Small intestine (tissue), 7 donors: ENCODE measurements at regions not wholly inside any gene's neighbourhood (a gene's known extent, or its start where the extent isn't known, plus 50 kb on each side); places are given as distances from the start of the nearest gene placed in this dataset.

Experiments used
- DNase-seq, 2 donors: peaks; one replicate each; pipeline versions ENCODE4 v3.0.0 to v3.0.0-alpha.2; 2013
- FAIRE-seq: peaks from 2 replicates; lab custom pipeline; 2012; peaks lifted over from hg19 to GRCh38; lab: Jason Lieb, UNC
- H3K27ac ChIP-seq, 3 donors: one replicate each; pipeline ENCODE4 v1.5.1; 2013; ENCODE audit warnings: low read length in 2 of 3, mild to moderate bottlenecking in 2 of 3, control low read depth in 1 of 3, inconsistent platforms in 1 of 3, low read depth in 1 of 3, moderate library complexity in 1 of 3
- H3K27me3 ChIP-seq, 3 donors: one replicate each; pipeline ENCODE4 v1.6.1; 2013; ENCODE audit warnings: low read length in 3 of 3, inconsistent platforms in 1 of 3; ENCODE audit not compliant: control insufficient read depth in 3 of 3, insufficient read depth in 3 of 3
- H3K36me3 ChIP-seq, 3 donors: one replicate each; pipeline ENCODE4 v1.6.1; 2013; ENCODE audit warnings: low read length in 3 of 3, inconsistent platforms in 1 of 3, low read depth in 1 of 3, mild to moderate bottlenecking in 1 of 3, moderate library complexity in 1 of 3; ENCODE audit not compliant: control insufficient read depth in 3 of 3, insufficient read depth in 2 of 3
- H3K4me1 ChIP-seq, 3 donors: one replicate each; pipeline ENCODE4 v1.6.1; 2013; ENCODE audit warnings: low read length in 2 of 3, inconsistent platforms in 1 of 3, low read depth in 1 of 3, mild to moderate bottlenecking in 1 of 3, moderate library complexity in 1 of 3; ENCODE audit not compliant: control insufficient read depth in 3 of 3, insufficient read depth in 2 of 3
- H3K4me3 ChIP-seq, 3 donors: one replicate each; pipeline ENCODE4 v1.5.1; 2013; ENCODE audit warnings: low read length in 3 of 3, control low read depth in 1 of 3, inconsistent platforms in 1 of 3, low read depth in 1 of 3, mild to moderate bottlenecking in 1 of 3, moderate library complexity in 1 of 3
- H3K9me3 ChIP-seq, 2 donors: one replicate each; pipeline ENCODE4 v1.6.1; 2013; ENCODE audit warnings: low read depth in 1 of 2, low read length in 1 of 2; ENCODE audit not compliant: control insufficient read depth in 2 of 2, insufficient read depth in 1 of 2
- WGBS, 3 donors: extraction: QIAGEN DNeasy Blood & Tissue Kit; methylation state at CpG; one replicate each; pipeline ENCODE4 v1.1.7; 2013; 5-methylcytosine and 5-hydroxymethylcytosine counted together
- donor health status: healthy with polysubstance abuse.
- donor health status: control.
- donor health status: control.
- donor health status: Bipolar disorder and iron deficiency.
- donor health status: healthy.

- no peaks in the 10 kb centered on the region for H3K36me3 ChIP-seq
- DNase-seq (no peak), FAIRE-seq (no peak)
- 88 to 93% (median 88%) methylated on average over 8 of the region's 8 CpGs for WGBS, 3 donors
- H3K4me3 ChIP-seq, result no peak overlapping the region
- peaks cover 0 to 2% (median 0%) of the 10 kb centered on the region in 3 donors for H3K27me3 ChIP-seq
- H3K9me3 ChIP-seq, result no peaks in the 10 kb centered on the region
- no peak overlapping the region for H3K27ac ChIP-seq
- H3K4me1 ChIP-seq, result no peaks in the 10 kb centered on the region
Observed at GRCh38 chr3:44070841-44071546, 170.7 kb upstream of the TOPAZ1 start.

GRCh38 chr3:44072601-44073540 lies 168.8 kb upstream of the TOPAZ1 start:
- FAIRE-seq (no peak), DNase-seq (no peak)
- Histone ChIP-seq H3K36me3 (no peaks in the 10 kb centered on the region), H3K27me3 (peaks cover 0 to 2% (median 0%) of the 10 kb centered on the region in 3 donors), H3K9me3 (no peaks in the 10 kb centered on the region), H3K27ac (no peak overlapping the region), H3K4me1 (no peaks in the 10 kb centered on the region), H3K4me3 (no peak overlapping the region)
- 85 to 88% (median 86%) methylated on average over 11 of the region's 11 CpGs for WGBS, 3 donors

GRCh38 chr3:44074181-44074580 lies 167.5 kb upstream of the TOPAZ1 start:
- H3K27me3 ChIP-seq, result peaks cover 0 to 4% (median 0%) of the 10 kb centered on the region in 3 donors
- 39 to 69% (median 53%) methylated on average over 3 of the region's 3 CpGs for WGBS, 3 donors
- FAIRE-seq, result no peak
- no peak for DNase-seq
- H3K36me3 ChIP-seq, result no peaks in the 10 kb centered on the region
- no peak overlapping the region for H3K4me3 ChIP-seq
- H3K27ac ChIP-seq, result no peak overlapping the region
- H3K9me3 ChIP-seq, result no peaks in the 10 kb centered on the region
- no peaks in the 10 kb centered on the region for H3K4me1 ChIP-seq

- no peaks in the 10 kb centered on the region for H3K4me1 ChIP-seq
- DNase-seq (no peak), FAIRE-seq (no peak)
- no peaks in the 10 kb centered on the region for H3K36me3 ChIP-seq
- H3K9me3 ChIP-seq, result no peaks in the 10 kb centered on the region
- peaks cover 0 to 9% (median 0%) of the 10 kb centered on the region in 3 donors for H3K27me3 ChIP-seq
- 71 to 75% (median 71%) methylated on average over 7 of the region's 7 CpGs for WGBS, 3 donors
- H3K27ac ChIP-seq, result no peak overlapping the region
- H3K4me3 ChIP-seq, result no peak overlapping the region
Observed at GRCh38 chr3:44076221-44076829, 165.4 kb upstream of the TOPAZ1 start.

- H3K4me1 ChIP-seq, result no peaks in the 10 kb centered on the region
- peaks cover 0 to 12% (median 0%) of the 10 kb centered on the region in 3 donors for H3K27me3 ChIP-seq
- DNase-seq (no peak), FAIRE-seq (no peak)
- H3K4me3 ChIP-seq, result no peak overlapping the region
- no peaks in the 10 kb centered on the region for H3K9me3 ChIP-seq
- WGBS, 3 donors, result 32 to 55% (median 52%) methylated on average over 5 of the region's 5 CpGs
- no peak overlapping the region for H3K27ac ChIP-seq
- H3K36me3 ChIP-seq, result no peaks in the 10 kb centered on the region
Observed at GRCh38 chr3:44077267-44077666, 164.4 kb upstream of the TOPAZ1 start.

- Histone ChIP-seq H3K4me3 (no peak overlapping the region), H3K9me3 (no peaks in the 10 kb centered on the region), H3K27ac (no peak overlapping the region), H3K36me3 (no peaks in the 10 kb centered on the region), H3K27me3 (peaks cover 0 to 10% (median 0%) of the 10 kb centered on the region in 3 donors), H3K4me1 (no peaks in the 10 kb centered on the region)
- no peak for FAIRE-seq
- 84 to 91% (median 86%) methylated on average over 7 of the region's 7 CpGs for WGBS, 3 donors
- DNase-seq, result no peak
Observed at GRCh38 chr3:44078863-44079262, 162.8 kb upstream of the TOPAZ1 start.

- H3K4me1 ChIP-seq, result no peaks in the 10 kb centered on the region
- no peak overlapping the region for H3K27ac ChIP-seq
- no peaks in the 10 kb centered on the region for H3K36me3 ChIP-seq
- DNase-seq (no peak), FAIRE-seq (no peak)
- H3K4me3 ChIP-seq, result no peak overlapping the region
- H3K9me3 ChIP-seq, result no peaks in the 10 kb centered on the region
- WGBS, 3 donors, result 55 to 67% (median 66%) methylated on average over 1 of the region's 1 CpG
- H3K27me3 ChIP-seq, result peaks cover 0 to 10% (median 0%) of the 10 kb centered on the region in 3 donors
Observed at GRCh38 chr3:44079916-44080315, 161.8 kb upstream of the TOPAZ1 start.

- FAIRE-seq (no peak), DNase-seq (no peak)
- Histone ChIP-seq H3K9me3 (no peaks in the 10 kb centered on the region), H3K36me3 (no peaks in the 10 kb centered on the region), H3K4me1 (no peaks in the 10 kb centered on the region), H3K27ac (no peak overlapping the region), H3K27me3 (peaks cover 0 to 10% (median 0%) of the 10 kb centered on the region in 3 donors), H3K4me3 (no peak overlapping the region)
- WGBS, 3 donors, result 67 to 71% (median 69%) methylated on average over 11 of the region's 11 CpGs
Observed at GRCh38 chr3:44080474-44081072, 161.1 kb upstream of the TOPAZ1 start.
